SIG-M5 treated with dmso at 0.1 percent for 504 hours (cell line): ENCODE measurements at regions not wholly inside any gene's neighbourhood (a gene's known extent, or its start where the extent isn't known, plus 50 kb on each side); places are given as distances from the start of the nearest gene placed in this dataset.
"Not testable (repeated sequence)": the region's sequence is repeated elsewhere in the genome, so short reads cannot be mapped to it uniquely, and the experiment has no call there.

Experiments used
- DNase-seq: peaks from one replicate; lab custom pipeline; 2025; ENCODE audit not compliant: unreplicated experiment; lab: John Stamatoyannopoulos, UW

DNA sequence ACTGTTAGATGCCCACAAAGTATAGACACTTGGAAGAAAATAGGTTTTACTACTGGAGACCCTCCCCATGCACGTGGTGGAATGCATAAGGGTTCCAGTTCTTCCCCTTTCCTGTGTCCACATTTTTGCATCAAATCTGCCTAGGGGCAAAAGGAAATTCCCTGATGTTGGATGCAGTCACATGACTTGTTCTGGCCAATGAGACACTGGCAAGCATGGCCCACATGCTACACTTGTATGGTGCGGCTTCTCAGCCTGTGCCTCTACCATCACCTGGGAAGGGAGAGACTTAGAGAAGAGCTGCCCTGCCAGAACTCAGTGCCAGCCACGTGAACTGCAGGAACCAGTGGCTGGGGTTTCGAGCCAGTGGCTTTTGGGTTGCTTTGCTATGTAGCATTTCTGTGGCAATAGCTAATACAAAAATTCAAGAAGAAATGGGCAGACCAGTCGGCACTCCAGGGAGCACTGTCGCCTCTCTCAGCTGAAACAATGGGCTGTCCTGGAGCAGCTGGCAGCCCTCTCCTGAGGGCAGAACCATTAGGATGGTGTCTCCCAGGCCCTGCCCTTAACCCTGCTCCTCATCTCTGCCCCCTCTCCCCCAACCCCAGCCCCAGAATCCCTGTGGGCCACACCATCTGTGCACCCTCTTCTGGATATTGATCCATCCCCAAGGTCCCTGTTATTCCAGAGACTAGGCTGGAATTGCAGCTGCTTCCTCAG is 634.0 kb downstream of the UQCRFS1 start:
- no peak for DNase-seq

DNA sequence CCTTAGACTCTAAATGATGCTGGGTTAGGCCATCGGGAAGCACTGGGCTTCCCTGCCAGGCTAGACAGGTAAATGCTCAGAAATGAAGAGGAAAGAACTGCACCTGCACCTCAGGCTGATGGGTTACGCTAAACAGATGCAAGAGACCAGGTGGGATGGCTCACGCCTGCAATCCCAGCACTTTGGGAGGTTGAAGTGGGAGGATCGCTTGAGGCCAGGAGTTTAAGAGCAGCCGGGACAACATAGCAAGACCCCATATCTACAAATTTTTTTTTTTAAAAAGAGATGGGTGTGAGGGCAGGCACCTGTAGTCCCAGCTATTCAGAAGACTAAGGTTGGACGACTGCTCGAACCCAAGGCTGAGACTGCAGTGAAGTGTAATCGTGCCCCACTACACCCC is 634.7 kb downstream of the UQCRFS1 start:
- no peak for DNase-seq

DNA sequence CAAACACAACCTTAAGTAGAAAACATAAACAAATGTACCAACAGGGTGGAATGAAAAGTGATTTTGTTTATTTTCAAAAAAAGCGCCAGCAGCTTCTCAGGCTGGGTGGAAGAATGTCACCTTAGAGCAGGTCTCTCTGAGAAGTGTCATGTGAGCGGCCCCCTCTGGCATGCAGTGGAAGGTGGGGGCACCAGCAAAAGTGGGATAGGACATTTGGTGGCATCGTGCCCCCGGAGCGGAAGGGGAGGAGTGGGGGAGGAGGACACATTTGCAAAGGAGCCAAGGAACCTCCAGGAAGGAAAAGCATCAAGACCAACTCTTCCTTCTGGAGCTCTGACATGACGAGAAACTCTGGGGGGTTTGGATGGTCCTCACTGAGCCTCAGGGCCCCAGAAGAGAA is 635.3 kb downstream of the UQCRFS1 start:
- DNase-seq: no peak

DNA sequence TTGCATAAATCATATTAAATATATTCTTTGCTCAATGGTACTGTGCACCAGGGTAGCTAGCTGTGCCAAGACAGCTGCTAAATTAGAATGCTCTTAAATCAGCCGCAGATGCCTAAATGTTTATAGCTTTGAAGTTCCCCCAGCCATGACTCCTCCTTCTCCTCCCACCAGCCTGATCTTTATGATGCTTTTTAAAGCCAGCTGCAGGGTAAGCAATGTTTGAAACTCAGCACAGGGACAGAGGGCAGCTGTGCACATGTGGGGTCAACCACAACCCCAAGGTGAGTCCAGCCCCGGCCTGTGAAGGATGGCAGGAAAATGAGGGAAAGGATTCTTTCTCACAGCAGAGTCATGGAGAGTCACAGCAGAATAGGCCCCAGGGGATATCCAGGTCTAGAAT is 635.7 kb downstream of the UQCRFS1 start:
- DNase-seq: no peak

DNA sequence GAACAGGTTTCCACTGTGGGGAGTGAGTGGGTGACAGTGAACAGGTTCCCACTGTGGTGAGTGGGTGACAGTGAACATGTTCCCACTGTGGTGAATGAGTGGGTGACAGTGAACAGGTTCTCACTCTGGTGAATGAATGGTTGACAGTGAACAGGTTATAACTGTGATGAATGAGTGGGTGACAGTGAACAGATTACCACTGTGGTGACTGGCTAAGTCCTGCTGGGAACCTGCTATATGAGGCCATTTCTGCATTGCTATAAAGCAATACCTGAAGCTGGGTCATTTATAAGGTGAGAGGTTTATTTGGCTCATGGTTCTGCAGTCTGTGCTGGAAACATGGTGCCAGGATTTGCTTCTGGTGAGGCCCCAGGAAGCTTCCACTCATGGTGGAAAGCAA is 637.1 kb downstream of the UQCRFS1 start:
- DNase-seq: no peak

DNA sequence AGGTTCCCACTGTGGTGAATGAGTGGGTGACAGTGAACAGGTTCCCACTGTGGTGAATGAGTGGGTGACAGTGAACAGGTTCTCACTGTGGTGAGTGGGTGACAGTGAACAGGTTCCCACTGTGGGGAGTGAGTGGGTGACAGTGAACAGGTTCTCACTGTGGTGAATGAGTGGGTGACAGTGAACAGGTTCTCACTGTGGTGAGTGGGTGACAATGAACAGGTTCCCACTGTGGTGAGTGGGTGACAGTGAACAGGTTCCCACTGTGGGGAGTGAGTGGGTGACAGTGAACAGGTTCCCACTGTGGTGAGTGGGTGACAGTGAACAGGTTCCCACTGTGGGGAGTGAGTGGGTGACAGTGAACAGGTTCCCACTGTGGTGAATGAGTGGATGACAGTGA is 637.6 kb downstream of the UQCRFS1 start:
- DNase-seq: not testable (repeated sequence)

DNA sequence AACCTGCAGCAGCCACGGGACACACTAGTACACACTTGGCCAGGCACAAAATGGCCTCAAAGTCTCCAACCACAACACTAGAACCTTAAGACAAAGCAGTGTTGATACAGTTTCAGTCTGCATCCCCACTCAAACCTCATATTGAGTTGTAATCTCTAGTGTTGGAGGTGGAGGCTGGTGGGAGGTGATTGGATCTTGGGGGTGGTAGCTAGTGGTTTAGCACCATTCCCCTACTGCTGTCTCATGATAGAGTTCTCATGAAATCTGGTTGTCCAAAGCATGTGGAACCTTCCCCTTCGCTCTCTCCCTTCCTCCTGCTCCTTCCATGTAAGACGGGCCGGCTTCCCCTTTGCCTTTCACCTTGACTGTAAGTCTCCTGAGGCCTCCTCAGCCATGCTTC is 638.7 kb downstream of the UQCRFS1 start:
- DNase-seq: no peak

DNA sequence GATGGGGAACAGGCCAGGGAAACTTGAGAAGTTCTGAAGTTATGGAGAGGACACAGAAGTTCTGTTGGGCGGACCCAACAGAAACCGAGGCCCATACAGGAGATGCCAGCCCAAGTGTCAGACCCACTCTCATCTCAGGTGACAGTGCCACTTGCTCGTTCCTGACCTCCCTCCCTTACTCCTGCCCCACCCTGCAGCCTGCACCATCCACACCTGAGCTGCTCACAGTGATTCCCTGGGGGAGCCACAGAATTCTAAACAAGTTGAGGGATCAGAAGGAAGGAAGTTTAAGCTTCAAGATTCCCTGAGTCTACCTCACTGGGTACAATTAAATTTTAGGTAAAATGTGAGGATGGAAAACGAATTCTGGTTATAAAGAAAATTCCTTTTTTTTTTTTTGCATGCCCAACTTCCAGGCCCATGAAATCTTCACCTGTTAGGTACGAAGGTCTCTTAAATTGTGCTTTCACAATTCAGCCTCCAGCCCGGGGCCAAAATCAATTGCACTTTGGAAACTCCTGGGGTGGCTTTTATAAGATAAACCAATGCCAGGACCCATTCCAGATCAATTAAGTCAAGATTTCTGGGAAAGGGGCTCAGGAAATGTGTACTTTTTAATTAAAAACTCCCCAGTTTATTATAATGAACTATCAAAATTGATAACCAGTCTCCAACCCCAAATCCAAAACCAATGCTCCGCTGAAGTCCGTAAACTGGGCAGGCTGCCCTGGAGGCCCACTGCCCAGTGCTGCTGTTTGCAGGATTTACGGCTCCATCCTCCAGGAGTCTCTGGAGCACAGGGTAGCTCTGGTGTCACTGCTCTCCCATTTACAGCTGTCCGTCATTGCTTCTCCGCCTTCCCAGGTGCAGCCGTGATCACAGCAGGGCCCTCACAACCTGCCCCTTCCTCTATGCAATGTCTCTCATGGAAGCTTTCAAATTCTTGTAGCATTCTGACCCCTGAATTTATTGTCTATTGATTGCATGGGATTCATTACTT is 643.5 kb downstream of the UQCRFS1 start:
- no peak for DNase-seq

DNA sequence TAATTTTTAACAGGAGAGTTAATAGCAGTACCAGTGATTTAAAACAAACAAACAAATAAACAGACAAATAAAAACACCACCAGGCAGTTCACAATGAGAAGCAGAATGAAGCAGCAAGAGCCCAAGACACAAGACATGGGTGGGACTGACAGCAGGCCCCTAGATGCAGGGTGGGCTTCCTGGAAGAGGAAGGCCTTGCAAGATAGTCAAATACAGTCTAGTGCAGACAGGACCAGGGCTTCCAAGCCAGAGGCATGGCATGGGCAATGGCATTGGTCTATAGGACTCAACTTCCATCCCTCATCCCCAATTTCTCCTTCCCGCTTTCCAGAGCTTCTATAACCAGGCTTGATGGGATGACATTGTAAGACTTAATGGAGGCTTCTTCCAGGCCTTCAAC is 645.1 kb downstream of the UQCRFS1 start:
- no peak for DNase-seq

DNA sequence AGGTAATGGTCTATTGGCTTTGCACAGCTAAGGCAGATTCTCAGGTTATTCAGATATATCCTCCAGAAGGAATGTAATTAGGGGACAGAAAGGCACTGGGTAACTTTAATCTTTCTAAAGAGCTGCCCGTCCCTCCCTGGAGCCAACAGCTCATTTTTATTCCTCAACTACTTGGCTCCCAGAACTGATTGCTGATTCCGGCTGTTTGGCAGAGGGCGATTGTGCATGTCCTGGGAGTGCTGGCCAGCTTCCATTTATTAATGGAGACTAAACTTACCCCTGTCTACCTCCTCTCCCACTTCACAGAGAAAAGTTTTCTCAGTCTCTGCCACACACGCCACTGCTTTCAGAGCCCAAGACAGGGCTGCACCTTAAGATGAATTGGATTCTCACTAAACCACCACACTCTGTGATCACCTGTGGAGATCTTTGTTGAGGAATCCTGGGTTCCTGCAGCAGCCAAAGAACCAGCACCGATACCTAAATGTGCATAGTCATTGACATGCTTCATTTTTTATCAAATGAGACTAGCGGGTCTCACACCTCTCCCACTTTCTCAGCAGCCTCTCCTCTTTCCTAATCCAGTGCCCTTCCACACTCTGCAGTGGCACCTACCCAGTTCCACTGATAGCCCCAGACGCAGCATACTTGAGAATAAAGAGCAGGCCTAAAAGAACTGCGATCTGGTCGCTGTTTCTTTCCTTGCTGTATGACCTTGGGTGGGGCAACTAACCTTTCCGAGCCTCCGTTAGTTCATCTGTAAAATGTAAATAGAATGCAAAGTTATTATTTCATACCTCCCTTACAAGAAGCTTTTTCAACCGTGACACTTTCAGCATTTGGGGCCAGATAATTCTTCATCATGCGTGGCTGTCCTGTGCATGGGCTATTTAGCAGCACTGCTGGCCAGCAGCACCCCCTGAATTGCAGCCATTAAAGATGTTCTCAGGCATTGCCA is 648.7 kb downstream of the UQCRFS1 start:
- DNase-seq: no peak

DNA sequence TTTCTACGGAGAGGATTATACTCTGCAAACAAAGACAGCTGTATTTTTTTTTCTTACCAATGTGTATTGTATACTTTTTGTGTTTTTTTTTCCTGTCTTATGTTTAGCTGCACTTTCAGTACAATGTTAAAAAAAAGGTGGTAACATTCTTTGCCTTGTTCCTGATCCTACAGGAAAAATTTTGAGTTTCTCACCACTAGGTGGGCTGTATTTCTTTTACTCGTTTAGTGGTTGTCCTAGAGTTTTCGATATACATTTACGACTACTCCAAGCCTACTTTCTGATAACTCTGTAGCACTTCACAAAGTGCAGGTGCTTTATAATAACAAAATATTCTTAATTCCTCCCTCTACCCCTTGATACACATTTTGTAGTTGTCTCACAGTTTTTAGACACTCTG is 652.2 kb downstream of the UQCRFS1 start:
- no peak for DNase-seq

DNA sequence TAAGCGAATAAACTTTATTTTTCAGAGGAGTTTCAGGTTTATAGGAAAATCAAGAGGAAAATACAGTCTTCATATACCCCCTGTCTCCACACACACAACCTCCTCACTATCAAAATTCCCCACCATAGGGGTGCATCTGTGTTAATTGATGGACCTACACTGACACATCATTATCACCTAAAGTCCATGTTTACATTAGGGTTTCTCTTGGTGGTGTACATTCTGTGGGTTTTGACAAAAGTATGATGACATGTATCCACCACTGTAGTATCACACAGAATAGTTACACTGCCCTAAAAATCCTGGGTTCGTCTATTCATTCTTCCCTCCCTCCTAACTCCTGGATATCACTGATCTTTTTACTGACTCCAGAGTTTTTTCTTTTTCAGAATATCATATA is 654.2 kb downstream of the UQCRFS1 start:
- DNase-seq: no peak

DNA sequence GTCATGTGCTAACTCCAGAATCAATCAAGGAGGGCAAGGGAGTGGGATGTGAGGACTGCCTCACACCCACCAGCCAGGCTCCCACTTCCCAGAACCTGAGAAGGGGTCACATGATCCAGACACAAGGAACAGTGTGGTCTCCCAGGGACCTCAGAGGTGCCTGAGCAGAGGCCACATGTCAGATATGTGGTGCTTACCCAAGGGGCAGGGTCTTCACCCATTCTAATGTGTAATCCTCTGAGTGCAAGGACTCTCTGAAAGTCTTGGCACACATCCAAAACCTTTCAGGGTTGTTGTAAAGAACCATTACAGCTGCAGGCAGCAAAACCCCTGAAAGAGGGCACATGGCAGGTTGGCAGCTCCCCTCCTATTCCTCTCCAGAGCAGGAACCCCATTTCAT is 656.6 kb downstream of the UQCRFS1 start:
- no peak for DNase-seq

DNA sequence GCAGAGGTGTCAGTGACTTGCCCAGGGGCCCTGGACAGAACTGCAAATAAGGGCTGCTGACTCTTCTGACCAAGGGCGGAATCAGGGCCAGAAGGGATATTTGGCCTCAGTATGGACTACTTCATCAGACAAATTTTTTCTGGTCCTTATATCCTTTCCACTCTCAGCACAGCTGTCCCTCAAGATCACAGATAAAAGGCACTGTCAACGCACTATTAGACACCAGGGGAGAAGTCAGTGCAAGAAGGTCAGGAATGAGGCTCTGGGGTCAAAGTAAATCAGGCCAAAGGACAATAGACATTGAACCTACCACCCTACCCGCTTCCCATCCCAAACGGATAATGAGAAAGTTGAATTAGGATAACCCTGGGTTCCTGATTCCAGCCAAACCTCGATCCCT is 657.6 kb downstream of the UQCRFS1 start:
- no peak for DNase-seq

DNA sequence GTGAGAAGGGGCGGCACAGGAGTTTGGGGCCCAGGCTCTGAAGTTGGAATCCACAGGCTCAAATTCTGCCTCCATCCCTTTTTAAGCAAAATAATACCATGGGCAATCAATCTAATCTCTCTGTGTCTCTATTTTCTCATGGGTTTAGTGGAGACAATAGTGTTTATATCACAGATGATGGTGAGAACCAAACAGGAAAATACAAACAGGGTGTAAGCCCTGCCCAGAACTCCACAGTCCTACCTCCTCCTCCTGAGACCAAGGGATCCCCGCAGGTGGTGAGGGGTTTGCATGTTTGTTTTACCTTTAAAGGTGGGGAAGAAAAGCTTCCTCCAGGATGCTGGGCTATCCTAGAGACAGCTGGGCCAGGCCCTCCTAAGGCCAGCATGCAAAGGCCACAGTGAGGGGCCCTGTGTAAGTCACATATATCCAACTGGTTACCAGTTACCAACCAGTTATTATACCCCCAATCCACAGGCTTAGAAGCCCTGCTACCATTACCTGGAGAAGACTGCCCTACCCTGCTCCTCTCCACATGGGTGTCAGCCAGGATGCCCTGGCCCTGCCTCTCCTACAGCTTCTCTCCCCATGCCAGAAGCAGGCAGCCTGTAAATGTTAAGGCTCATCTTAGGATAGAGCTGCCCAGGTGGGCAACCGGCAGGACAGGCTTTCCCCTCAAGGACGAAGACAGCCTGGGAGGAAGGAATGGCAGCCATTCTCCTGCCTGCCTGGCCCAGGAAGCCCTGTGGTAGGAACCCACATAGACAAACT is 658.4 kb downstream of the UQCRFS1 start:
- no peak for DNase-seq

DNA sequence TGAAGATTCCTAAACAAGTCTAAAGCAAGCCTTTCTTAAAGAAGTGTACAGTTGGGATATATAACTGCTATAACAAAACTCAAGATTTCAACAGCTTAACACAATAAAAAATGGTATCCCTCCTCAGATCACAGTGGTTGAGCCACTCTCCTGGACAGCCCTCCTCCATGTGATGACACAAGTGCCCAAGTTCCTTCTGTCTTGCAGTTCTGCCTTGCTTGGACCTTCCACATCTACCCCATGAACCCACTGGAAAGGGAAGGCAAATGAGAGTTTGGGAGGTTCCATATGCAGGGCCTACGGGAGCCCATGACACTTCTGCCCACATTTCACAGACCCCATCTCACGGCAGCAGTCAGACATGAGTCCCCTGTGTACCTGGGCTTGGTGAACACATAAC is 659.2 kb downstream of the UQCRFS1 start:
- no peak for DNase-seq

DNA sequence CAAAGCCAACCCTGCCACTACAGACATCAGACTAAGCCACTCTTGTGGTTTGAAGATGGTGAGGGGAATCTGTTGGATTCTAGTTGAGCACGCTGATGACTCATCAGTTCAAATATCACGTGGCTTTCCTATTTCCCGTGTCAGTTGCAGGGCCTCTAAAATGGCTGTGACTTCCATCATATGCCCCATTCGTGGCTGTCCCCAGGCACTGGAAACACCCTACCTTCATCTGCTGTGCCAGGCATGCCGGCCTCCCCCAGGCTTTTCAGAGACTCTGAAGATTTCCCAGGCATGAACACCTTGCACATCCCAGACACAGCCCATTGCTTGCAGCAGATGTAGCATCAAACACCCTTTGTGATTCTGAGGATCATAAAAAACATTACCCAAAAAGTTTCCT is 659.9 kb downstream of the UQCRFS1 start:
- DNase-seq: no peak

DNA sequence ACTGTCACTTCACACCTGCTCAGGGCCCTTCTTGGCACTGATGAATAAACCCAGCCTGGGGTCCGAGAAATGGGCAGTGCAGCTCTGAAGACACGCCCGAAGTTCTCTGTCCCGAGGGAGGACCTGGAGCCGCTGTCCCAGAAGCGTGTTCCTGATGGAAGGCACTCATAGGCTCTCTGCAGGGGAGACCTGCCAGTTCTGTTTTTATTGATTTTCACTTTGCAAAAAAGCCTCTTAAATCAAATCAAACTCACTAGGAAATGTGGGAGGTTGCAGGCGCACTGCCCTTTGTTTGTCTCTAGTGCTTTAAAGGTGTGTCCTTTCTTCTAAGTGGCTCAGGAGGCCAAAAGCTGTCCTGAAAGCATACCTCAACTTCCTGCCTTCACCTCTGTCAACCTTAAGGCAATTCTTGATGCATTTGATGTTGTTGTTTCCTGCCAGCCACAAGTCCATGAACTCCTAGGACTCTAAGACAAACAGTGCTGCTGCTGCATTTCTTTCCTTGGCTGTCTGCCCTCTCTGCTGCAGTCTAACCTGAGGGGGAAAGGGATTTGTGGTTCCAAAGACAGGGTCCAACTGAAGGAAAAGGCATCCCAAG is 663.2 kb downstream of the UQCRFS1 start:
- DNase-seq: no peak

DNA sequence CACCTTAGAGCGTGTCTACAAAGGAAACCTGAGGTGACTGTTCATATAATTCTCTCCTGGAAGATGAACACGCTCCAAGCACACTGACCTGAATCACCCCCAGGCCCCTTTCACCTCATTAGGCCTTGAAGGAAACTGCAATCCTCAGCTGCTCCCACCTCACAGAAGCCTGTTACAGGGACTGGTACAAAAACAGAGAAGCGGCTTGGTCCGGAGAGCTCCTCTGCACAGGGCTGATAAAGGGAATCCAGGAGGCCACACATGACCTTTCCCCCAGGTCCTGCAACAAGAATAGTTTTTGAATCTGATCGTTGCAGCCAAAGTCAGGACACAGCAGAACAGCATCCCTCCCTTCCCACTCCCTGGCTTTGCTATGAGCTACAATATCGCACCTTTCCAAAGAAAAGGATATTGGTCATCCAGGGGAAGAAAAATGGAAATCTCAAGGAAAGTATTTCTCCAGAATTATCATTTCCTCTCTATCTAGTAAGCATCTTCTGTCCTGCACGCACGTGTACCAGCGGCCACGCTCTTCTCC is 666.7 kb downstream of the UQCRFS1 start:
- DNase-seq: no peak

DNA sequence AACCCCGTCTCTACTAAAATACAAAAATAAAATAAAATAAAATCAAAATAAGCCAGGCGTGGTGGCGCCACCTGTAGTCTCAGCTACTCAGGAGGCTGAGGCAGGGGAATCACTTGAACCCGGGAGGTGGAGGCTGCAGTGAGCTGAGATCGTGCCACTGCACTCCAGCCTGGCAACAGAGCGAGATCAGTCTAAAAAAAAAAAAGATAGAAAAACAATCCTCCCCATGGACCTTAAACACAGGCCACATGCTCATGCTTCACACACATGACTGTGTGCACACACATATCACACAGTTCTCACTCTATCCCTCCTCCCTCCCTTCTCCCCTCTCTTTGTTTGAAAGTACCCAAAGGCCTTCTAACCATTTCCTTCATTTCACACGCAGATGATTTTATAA is 667.6 kb downstream of the UQCRFS1 start:
- not testable (repeated sequence) for DNase-seq
